ENCODE measurements at regions not wholly inside any gene's neighbourhood (a gene's known extent, or its start where the extent isn't known, plus 50 kb on each side); places are given as distances from the start of the nearest gene placed in this dataset.
A peak's percentile ranks its signal among the peaks of the same experiment; 100 is the strongest.

DNA sequence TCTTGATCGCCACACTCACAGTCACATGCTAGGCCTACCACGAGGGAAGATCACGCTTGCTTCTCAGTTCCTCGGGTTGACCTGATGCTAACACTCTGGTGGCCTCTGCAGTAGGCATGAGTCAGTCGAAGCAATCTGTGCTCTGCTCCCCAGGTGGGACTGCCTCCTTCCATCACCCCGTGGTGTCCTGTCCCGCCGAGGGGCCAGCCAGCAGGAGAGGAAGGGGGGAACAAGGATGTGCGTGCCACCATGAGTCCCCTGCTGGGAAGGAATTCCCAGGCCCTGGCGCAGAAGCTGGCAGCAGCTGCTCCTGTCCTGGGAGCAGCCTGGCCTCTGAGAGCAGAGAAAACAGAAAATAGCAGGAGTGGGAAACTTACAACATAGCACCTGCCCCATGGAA is 695.0 kb upstream of the NRP1 start:
- Histone ChIP-seq H2BK5ac (ENCODE audit: insufficient read length, low read length) (no peak overlapping the region), H3K4me2 (ENCODE audit: insufficient read depth, insufficient read length, low read length) (no peak overlapping the region), H3K4ac (ENCODE audit: low read depth, low read length) (no peak overlapping the region), H2BK15ac (ENCODE audit: low read depth, low read length) (no peak overlapping the region), H3K79me1 (ENCODE audit: insufficient read depth, low read depth, low read length, poor library complexity, severe bottlenecking) (no peaks in the 10 kb centered on the region), H4K8ac (replicated peaks; ENCODE audit: insufficient read length, low read depth, low read length) (no peak overlapping the region), H3K23me2 (ENCODE audit: insufficient read length, low read depth, low read length, poor library complexity, severe bottlenecking) (no peaks in the 10 kb centered on the region), H3K27ac (ENCODE audit: insufficient read length, low read depth, low read length) (no peak overlapping the region), H3K9me3 (ENCODE audit: control insufficient read depth, low read depth, low read length) (no peaks in the 10 kb centered on the region), H2AFZ (ENCODE audit: low read length) (no peak overlapping the region), H3K23ac (ENCODE audit: insufficient read length, low read depth, low read length) (no peak overlapping the region), H2BK120ac (ENCODE audit: low read depth, low read length, poor library complexity, severe bottlenecking) (no peak overlapping the region), H3K56ac (ENCODE audit: insufficient read length, low read depth, low read length) (no peak overlapping the region), H4K20me1 (ENCODE audit: control insufficient read depth, insufficient read depth, insufficient read length) (no peaks in the 10 kb centered on the region), H2AK5ac (ENCODE audit: insufficient read length, low read length) (no peak overlapping the region), H3K79me2 (ENCODE audit: insufficient read depth, low read length) (no peaks in the 10 kb centered on the region), H3K18ac (ENCODE audit: insufficient read length, low read depth, low read length) (no peak overlapping the region), H3T11ph (ENCODE audit: low read length) (no peak overlapping the region), H2BK12ac (ENCODE audit: insufficient read length, low read depth, low read length) (no peak overlapping the region), H4K5ac (ENCODE audit: insufficient read length, low read depth, low read length) (no peak overlapping the region), H2BK20ac (ENCODE audit: low read depth, low read length, poor library complexity, severe bottlenecking) (no peak overlapping the region), H3K14ac (ENCODE audit: insufficient read depth, low read length) (no peak overlapping the region), H3K27me3 (ENCODE audit: insufficient read depth, low read length) (no peaks in the 10 kb centered on the region), H4K91ac (ENCODE audit: insufficient read length, low read depth, low read length) (no peak overlapping the region), H3K9ac (ENCODE audit: extremely low read depth, insufficient read length, low read length) (no peak overlapping the region), H3K4me1 (ENCODE audit: insufficient read depth, low read length) (no peaks in the 10 kb centered on the region)
- Mint-ChIP-seq H3K9me3 (peaks cover 8 to 9% of the 10 kb centered on the region in 2 experiments; a peak in 4 of 5 replicates), H3K4me1 (peaks cover 0 to 2% of the 10 kb centered on the region in 2 experiments; a peak in 2 of 4 replicates), H3K36me3 (ENCODE audit: insufficient read depth in 1 of 3, low read depth in 3 of 3) (peaks cover 3 to 5% (median 3%) of the 10 kb centered on the region in 3 experiments; a peak in 5 of 7 replicates), H3K27ac (peak overlapping the region in 1 of 3 experiments; percentile 20; a peak in 1 of 7 replicates), H3K4me3 (no peak overlapping the region), H3K27me3 (ENCODE audit: low read depth) (no peaks in the 10 kb centered on the region)
- TF ChIP-seq, protein P1, sequence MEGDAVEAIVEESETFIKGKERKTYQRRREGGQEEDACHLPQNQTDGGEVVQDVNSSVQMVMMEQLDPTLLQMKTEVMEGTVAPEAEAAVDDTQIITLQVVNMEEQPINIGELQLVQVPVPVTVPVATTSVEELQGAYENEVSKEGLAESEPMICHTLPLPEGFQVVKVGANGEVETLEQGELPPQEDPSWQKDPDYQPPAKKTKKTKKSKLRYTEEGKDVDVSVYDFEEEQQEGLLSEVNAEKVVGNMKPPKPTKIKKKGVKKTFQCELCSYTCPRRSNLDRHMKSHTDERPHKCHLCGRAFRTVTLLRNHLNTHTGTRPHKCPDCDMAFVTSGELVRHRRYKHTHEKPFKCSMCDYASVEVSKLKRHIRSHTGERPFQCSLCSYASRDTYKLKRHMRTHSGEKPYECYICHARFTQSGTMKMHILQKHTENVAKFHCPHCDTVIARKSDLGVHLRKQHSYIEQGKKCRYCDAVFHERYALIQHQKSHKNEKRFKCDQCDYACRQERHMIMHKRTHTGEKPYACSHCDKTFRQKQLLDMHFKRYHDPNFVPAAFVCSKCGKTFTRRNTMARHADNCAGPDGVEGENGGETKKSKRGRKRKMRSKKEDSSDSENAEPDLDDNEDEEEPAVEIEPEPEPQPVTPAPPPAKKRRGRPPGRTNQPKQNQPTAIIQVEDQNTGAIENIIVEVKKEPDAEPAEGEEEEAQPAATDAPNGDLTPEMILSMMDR (conservative IDR thresholded peaks at IDR 0.05) = no peak
- no peak for DNase-seq
- WGBS (ENCODE audit: extremely low coverage, insufficient read length, low lambda C conversion rate) = no CpG with 5 or more reads among the region's 10 CpGs

Data from H9 (cell line).